Esophagus squamous epithelium (tissue), 5 donors: ENCODE measurements at regions not wholly inside any gene's neighbourhood (a gene's known extent, or its start where the extent isn't known, plus 50 kb on each side); places are given as distances from the start of the nearest gene placed in this dataset.

Experiments
- DNase-seq: peaks from one replicate; lab custom pipeline; 2025; lab: John Stamatoyannopoulos, UW
- H3K27ac ChIP-seq, 4 donors: fragments of 200-600 bp; sonication (generic); one replicate each; pipeline ENCODE4 v1.5.1; 2016 to 2019; ENCODE audit warnings: mild to moderate bottlenecking in 1 of 4
- H3K27me3 ChIP-seq, 4 donors: fragments of 200-600 bp; sonication (generic); 1 replicate in 3 of 4; 2 replicates in 1 of 4; pipeline versions ENCODE4 v1.5.1 to v1.6.0; 2017 to 2021; ENCODE audit warnings: antibody characterized with exemption in 1 of 4
- H3K36me3 ChIP-seq, 3 donors: fragments of 200-600 bp; sonication (generic); one replicate each; pipeline ENCODE4 v1.5.1; 2016 to 2019
- H3K4me1 ChIP-seq, 3 donors: fragments of 200-600 bp; sonication (generic); one replicate each; pipeline ENCODE4 v1.5.1; 2017 to 2019
- H3K4me3 ChIP-seq, 4 donors: fragments of 200-600 bp; sonication (generic); 1 replicate in 3 of 4; 2 replicates in 1 of 4; pipeline ENCODE4 v1.5.1; 2016 to 2019; ENCODE audit warnings: mild to moderate bottlenecking in 2 of 4, moderate library complexity in 1 of 4
- H3K9me3 ChIP-seq, 3 donors: fragments of 200-600 bp; sonication (generic); one replicate each; pipeline ENCODE4 v1.5.1; 2016 to 2019
- CTCF ChIP-seq, 6 experiments: fragments of 450-650 bp in 4 of 6; fragments of 200-600 bp in 2 of 6; sonication (generic) in 2 of 6; IDR thresholded peaks; one replicate each; pipeline ENCODE4 v1.5.1; 2016 to 2019; ENCODE audit warnings: antibody characterized with exemption in 6 of 6, mild to moderate bottlenecking in 4 of 6, moderate library complexity in 4 of 6
- POLR2A ChIP-seq, 4 donors: fragments of 450-650 bp; IDR thresholded peaks; one replicate each; pipeline ENCODE4 v1.6.1; 2017; ENCODE audit warnings: antibody characterized with exemption in 4 of 4, mild to moderate bottlenecking in 4 of 4, moderate library complexity in 3 of 4
- WGBS, 2 donors: methylation state at CpG; one replicate each; pipeline ENCODE4 v1.1.5; 2018; 5-methylcytosine and 5-hydroxymethylcytosine counted together
- intact Hi-C: fragments of 100-400 bp; cut with DNase I; formaldehyde crosslinking; loops from one replicate; pipeline ENCODE4 v1.15.0; 2022
- donor health status: DM: yes; HTN: yes; CAD: no.

- Histone ChIP-seq H3K4me1 (peaks cover 0 to 10% (median 0%) of the 10 kb centered on the region in 3 donors), H3K27me3 (no peaks in the 10 kb centered on the region), H3K9me3 (peaks cover 0 to 12% (median 0%) of the 10 kb centered on the region in 3 donors), H3K36me3 (no peaks in the 10 kb centered on the region), H3K4me3 (no peak overlapping the region), H3K27ac (no peak overlapping the region)
- no peak for DNase-seq
- TF ChIP-seq POLR2A (IDR thresholded peaks at IDR 0.05) = no peak
- no peak for TF ChIP-seq CTCF (IDR thresholded peaks at IDR 0.05)
- intact Hi-C loops = no loop called here
- 75 to 76% methylated on average over 2 of the region's 2 CpGs for WGBS, 2 donors
Measured at GRCh38 chr19:28285917-28286316, 927.0 kb downstream of the UQCRFS1 start.

DNA sequence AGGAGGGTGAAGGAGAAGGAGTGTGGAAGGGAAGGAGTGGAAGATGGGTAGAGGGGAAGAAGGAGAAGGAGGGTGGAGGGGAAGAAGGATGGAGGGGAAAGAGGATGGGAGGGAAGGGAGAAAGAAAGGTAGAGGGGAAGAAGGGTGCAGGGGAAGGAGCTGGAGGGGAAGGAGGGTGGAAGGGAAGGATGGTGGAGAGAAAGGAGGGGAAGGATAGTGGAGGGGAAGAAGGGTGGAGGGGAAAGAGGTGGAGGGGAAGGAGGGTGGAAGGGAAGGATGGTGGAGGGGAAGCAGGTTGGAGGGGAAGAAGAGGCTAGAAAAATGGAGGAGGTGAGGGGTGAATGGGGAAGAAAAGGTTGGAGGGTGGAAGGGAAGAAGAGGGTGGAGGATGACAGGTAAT is 927.9 kb downstream of the UQCRFS1 start:
- TF ChIP-seq CTCF (IDR thresholded peaks at IDR 0.05) (no peak), POLR2A (IDR thresholded peaks at IDR 0.05) (no peak)

DNA sequence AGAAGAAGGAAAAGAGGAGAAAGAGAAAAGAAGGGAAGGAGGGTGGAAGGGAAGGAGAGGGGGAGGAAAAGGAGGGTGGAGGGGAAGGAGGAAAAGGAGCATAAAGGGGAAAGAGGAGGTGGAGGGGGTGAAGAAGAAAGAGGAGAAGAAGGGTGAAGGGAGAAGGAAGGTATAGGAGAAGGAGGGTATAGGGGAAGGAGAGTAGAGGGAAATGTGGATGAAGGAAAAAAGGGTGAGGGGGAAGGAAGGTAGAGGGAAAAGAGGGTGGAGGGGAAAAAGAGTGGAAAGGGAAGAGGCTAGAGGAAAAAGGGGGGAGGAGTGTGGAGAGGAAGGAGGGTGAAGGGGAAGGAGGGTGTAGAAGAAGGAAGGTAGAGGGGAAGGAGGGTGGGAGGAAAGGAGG is 928.6 kb downstream of the UQCRFS1 start:
- H3K9me3 ChIP-seq = peaks cover 0 to 12% (median 0%) of the 10 kb centered on the region in 3 donors
- intact Hi-C loops = no loop called here

More for the DNA sequence above, 927.9 kb downstream of the UQCRFS1 start:
- Histone ChIP-seq H3K4me3 (no peak overlapping the region), H3K27ac (no peak overlapping the region), H3K4me1 (peaks cover 0 to 10% (median 0%) of the 10 kb centered on the region in 3 donors), H3K9me3 (peaks cover 0 to 12% (median 0%) of the 10 kb centered on the region in 3 donors), H3K27me3 (no peaks in the 10 kb centered on the region), H3K36me3 (no peaks in the 10 kb centered on the region)
- DNase-seq = no peak
- intact Hi-C loops = no loop called here

DNA sequence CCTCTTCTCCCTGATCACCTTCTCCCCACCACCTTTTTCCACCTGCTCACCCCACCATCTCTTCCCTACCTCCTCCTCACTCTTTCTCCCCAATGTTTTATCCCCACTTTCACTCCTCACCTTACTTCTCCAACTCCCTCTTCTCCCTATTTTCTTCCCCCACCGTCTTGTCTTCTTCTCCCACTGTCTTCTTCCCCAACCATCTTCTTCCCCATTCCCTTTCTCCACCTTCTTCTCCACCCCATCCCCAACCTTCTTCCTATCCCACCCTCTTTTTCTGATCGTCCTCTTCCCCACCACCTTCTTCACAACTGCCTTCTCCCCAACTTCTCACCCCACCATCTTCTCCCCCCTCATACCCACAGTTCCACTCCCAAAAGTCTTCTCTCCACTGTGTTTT is 929.4 kb downstream of the UQCRFS1 start:
- intact Hi-C loops = no loop called here
- TF ChIP-seq POLR2A (IDR thresholded peaks at IDR 0.05) = no peak
- TF ChIP-seq CTCF (IDR thresholded peaks at IDR 0.05) = no peak
- peaks cover 0 to 12% (median 0%) of the 10 kb centered on the region in 3 donors for H3K9me3 ChIP-seq
- H3K36me3 ChIP-seq = no peaks in the 10 kb centered on the region
- no peaks in the 10 kb centered on the region for H3K4me1 ChIP-seq
- H3K27ac ChIP-seq = no peak overlapping the region
- H3K4me3 ChIP-seq = no peak overlapping the region
- no peaks in the 10 kb centered on the region for H3K27me3 ChIP-seq
- 58 to 70% methylated on average over 2 of the region's 2 CpGs for WGBS, 2 donors
- no peak for DNase-seq

More for the DNA sequence above, 928.6 kb downstream of the UQCRFS1 start:
- Histone ChIP-seq H3K36me3 (no peaks in the 10 kb centered on the region), H3K4me3 (no peak overlapping the region), H3K4me1 (peaks cover 0 to 4% (median 0%) of the 10 kb centered on the region in 3 donors), H3K27me3 (no peaks in the 10 kb centered on the region), H3K27ac (no peak overlapping the region)
- no peak for TF ChIP-seq POLR2A (IDR thresholded peaks at IDR 0.05)
- TF ChIP-seq CTCF (IDR thresholded peaks at IDR 0.05) = no peak
- no peak for DNase-seq

GRCh38 chr19:28281676-28282075 is 931.3 kb downstream of the UQCRFS1 start:
- WGBS, 2 donors = 81 to 91% methylated on average over 1 of the region's 1 CpG
- peaks cover 0 to 12% (median 0%) of the 10 kb centered on the region in 3 donors for H3K9me3 ChIP-seq
- no peaks in the 10 kb centered on the region for H3K4me1 ChIP-seq
- no peak overlapping the region for H3K27ac ChIP-seq
- no peaks in the 10 kb centered on the region for H3K27me3 ChIP-seq
- no peaks in the 10 kb centered on the region for H3K36me3 ChIP-seq
- no peak for DNase-seq
- H3K4me3 ChIP-seq = no peak overlapping the region
- intact Hi-C loops = no loop called here
- TF ChIP-seq CTCF (IDR thresholded peaks at IDR 0.05) = no peak
- TF ChIP-seq POLR2A (IDR thresholded peaks at IDR 0.05) = no peak
